ENCODE measurements at regions not wholly inside any gene's neighbourhood (a gene's known extent, or its start where the extent isn't known, plus 50 kb on each side); places are given as distances from the start of the nearest gene placed in this dataset.
"Not testable (repeated sequence)": the region's sequence is repeated elsewhere in the genome, so short reads cannot be mapped to it uniquely, and the experiment has no call there.

- TF ChIP-seq CTCF (IDR thresholded peaks at IDR 0.05): no peak
- no peak for TF ChIP-seq POLR2AphosphoS5 (IDR thresholded peaks at IDR 0.05)
- TF ChIP-seq EP300 (IDR thresholded peaks at IDR 0.05): no peak
- no peak for TF ChIP-seq POLR2A (IDR thresholded peaks at IDR 0.05)
- H3K4me1 ChIP-seq: no peaks in the 10 kb centered on the region
- H3K36me3 ChIP-seq: no peaks in the 10 kb centered on the region
- ATAC-seq (ENCODE audit: low FRiP score in 2 of 2): no peak
- peaks cover 0 to 21% (median 10%) of the 10 kb centered on the region in 4 donors for H3K9me3 ChIP-seq
- no peaks in the 10 kb centered on the region for H3K27me3 ChIP-seq
- no peak for DNase-seq
- 89 to 97% methylated on average over 1 of the region's 1 CpG for WGBS, 2 donors
- H3K27ac ChIP-seq: no peak overlapping the region
- H3K4me3 ChIP-seq: no peak overlapping the region
These were observed 291.4 kb downstream of the SH2D4B start for GRCh38 chr10:80829151-80829550.

GRCh38 chr10:80829562-80829961 is 291.9 kb downstream of the SH2D4B start:
- Histone ChIP-seq H3K4me1 (no peaks in the 10 kb centered on the region), H3K9me3 (peaks cover 0 to 21% (median 10%) of the 10 kb centered on the region in 4 donors), H3K27ac (no peak overlapping the region), H3K27me3 (no peaks in the 10 kb centered on the region), H3K36me3 (no peaks in the 10 kb centered on the region), H3K4me3 (no peak overlapping the region)
- ATAC-seq (ENCODE audit: low FRiP score in 2 of 2) (no peak), DNase-seq (no peak)
- TF ChIP-seq CTCF (IDR thresholded peaks at IDR 0.05): no peak
- no peak for TF ChIP-seq POLR2AphosphoS5 (IDR thresholded peaks at IDR 0.05)
- TF ChIP-seq EP300 (IDR thresholded peaks at IDR 0.05): no peak
- no peak for TF ChIP-seq POLR2A (IDR thresholded peaks at IDR 0.05)

GRCh38 chr10:80832693-80833092 is 295.0 kb downstream of the SH2D4B start:
- WGBS, 2 donors: 92 to 96% methylated on average over 1 of the region's 1 CpG
- not testable (repeated sequence) for H3K27me3 ChIP-seq; H3K36me3 ChIP-seq; ATAC-seq (ENCODE audit: low FRiP score in 2 of 2); DNase-seq; H3K4me1 ChIP-seq; H3K4me3 ChIP-seq; H3K27ac ChIP-seq
- peaks cover 0 to 17% (median 10%) of the 10 kb centered on the region in 4 donors for H3K9me3 ChIP-seq

- TF ChIP-seq POLR2A (IDR thresholded peaks at IDR 0.05) (no peak), POLR2AphosphoS5 (IDR thresholded peaks at IDR 0.05) (no peak), CTCF (IDR thresholded peaks at IDR 0.05) (no peak), EP300 (IDR thresholded peaks at IDR 0.05) (no peak)
- H3K27ac ChIP-seq: no peak overlapping the region
- no peaks in the 10 kb centered on the region for H3K4me1 ChIP-seq
- no peak overlapping the region for H3K4me3 ChIP-seq
- WGBS, 2 donors: 43 to 59% methylated on average over 5 of the region's 5 CpGs
- H3K27me3 ChIP-seq: no peaks in the 10 kb centered on the region
- no peak for DNase-seq
- no peaks in the 10 kb centered on the region for H3K36me3 ChIP-seq
- no peaks in the 10 kb centered on the region for H3K9me3 ChIP-seq
- no peak for ATAC-seq (ENCODE audit: low FRiP score in 2 of 2)
These were observed 317.8 kb downstream of the SH2D4B start for GRCh38 chr10:80855348-80855971.

GRCh38 chr10:80856186-80856585 is 318.5 kb downstream of the SH2D4B start:
- no peak for TF ChIP-seq POLR2A (IDR thresholded peaks at IDR 0.05)
- TF ChIP-seq EP300 (IDR thresholded peaks at IDR 0.05): no peak
- no peak for TF ChIP-seq POLR2AphosphoS5 (IDR thresholded peaks at IDR 0.05)
- no peak for TF ChIP-seq CTCF (IDR thresholded peaks at IDR 0.05)

GRCh38 chr10:80859279-80859678 is 321.6 kb downstream of the SH2D4B start:
- H3K27me3 ChIP-seq; ATAC-seq (ENCODE audit: low FRiP score in 2 of 2); H3K9me3 ChIP-seq; H3K27ac ChIP-seq; H3K4me1 ChIP-seq; H3K4me3 ChIP-seq; H3K36me3 ChIP-seq: not testable (repeated sequence)
- peak in 1 of 2 donors; percentile 59 for DNase-seq
- 94% methylated on average over 22 of the region's 22 CpGs; no CpG with 5 or more reads in 1 of the 2 donors for WGBS, 2 donors

More at GRCh38 chr10:80856186-80856585, 318.5 kb downstream of the SH2D4B start:
- ATAC-seq (ENCODE audit: low FRiP score in 2 of 2) (no peak), DNase-seq (no peak)
- no peaks in the 10 kb centered on the region for H3K36me3 ChIP-seq
- no peaks in the 10 kb centered on the region for H3K27me3 ChIP-seq
- no peaks in the 10 kb centered on the region for H3K9me3 ChIP-seq
- no peak overlapping the region for H3K27ac ChIP-seq
- H3K4me1 ChIP-seq: no peaks in the 10 kb centered on the region
- WGBS, 2 donors: 77 to 87% methylated on average over 2 of the region's 2 CpGs
- H3K4me3 ChIP-seq: no peak overlapping the region
